ENCODE measurements at regions not wholly inside any gene's neighbourhood (a gene's known extent, or its start where the extent isn't known, plus 50 kb on each side); places are given as distances from the start of the nearest gene placed in this dataset.
"Not testable (repeated sequence)": the region's sequence is repeated elsewhere in the genome, so short reads cannot be mapped to it uniquely, and the experiment has no call there.

- no peak for DNase-seq
Measured at GRCh38 chr2:129798301-129798581, 181.2 kb upstream of the RAB6C start.

- no peak for DNase-seq
Measured at GRCh38 chr2:129798626-129799025, 180.8 kb upstream of the RAB6C start.

GRCh38 chr2:129799036-129799958, 180.2 kb upstream of the RAB6C start:
- DNase-seq = no peak

- DNase-seq = no peak
Measured at GRCh38 chr2:129800285-129800684, 179.2 kb upstream of the RAB6C start.

GRCh38 chr2:129800686-129801085, 178.8 kb upstream of the RAB6C start:
- DNase-seq = no peak

- DNase-seq = no peak
Measured at GRCh38 chr2:129801575-129801974, 177.9 kb upstream of the RAB6C start.

- DNase-seq = no peak
Measured at GRCh38 chr2:129802290-129802689, 177.2 kb upstream of the RAB6C start.

GRCh38 chr2:129803032-129803431, 176.4 kb upstream of the RAB6C start:
- no peak for DNase-seq

GRCh38 chr2:129803871-129804270, 175.6 kb upstream of the RAB6C start:
- no peak for DNase-seq

- no peak for DNase-seq
Measured at GRCh38 chr2:129805899-129806298, 173.6 kb upstream of the RAB6C start.

- DNase-seq = no peak
Measured at GRCh38 chr2:129806317-129806716, 173.1 kb upstream of the RAB6C start.

- DNase-seq = no peak
Measured at GRCh38 chr2:129806990-129807389, 172.5 kb upstream of the RAB6C start.

GRCh38 chr2:129807642-129808338, 171.7 kb upstream of the RAB6C start:
- DNase-seq = not testable (repeated sequence)

GRCh38 chr2:129810521-129810920, 168.9 kb upstream of the RAB6C start:
- DNase-seq = no peak

GRCh38 chr2:129812071-129812470, 167.4 kb upstream of the RAB6C start:
- DNase-seq = no peak

- no peak for DNase-seq
Measured at GRCh38 chr2:129812654-129813053, 166.8 kb upstream of the RAB6C start.

- no peak for DNase-seq
Measured at GRCh38 chr2:129813404-129813803, 166.1 kb upstream of the RAB6C start.

GRCh38 chr2:129816813-129817574, 162.5 kb upstream of the RAB6C start:
- no peak for DNase-seq

GRCh38 chr2:129819855-129820254, 159.6 kb upstream of the RAB6C start:
- DNase-seq = no peak

- no peak for DNase-seq
Measured at GRCh38 chr2:129820908-129821307, 158.6 kb upstream of the RAB6C start.

GRCh38 chr2:129821445-129821844, 158.0 kb upstream of the RAB6C start:
- no peak for DNase-seq

- no peak for DNase-seq
Measured at GRCh38 chr2:129823044-129823443, 156.4 kb upstream of the RAB6C start.

- no peak for DNase-seq
Measured at GRCh38 chr2:129827311-129828090, 152.0 kb upstream of the RAB6C start.

Data from NCI-H2107 (cell line).